RWPE1 (cell line): ENCODE measurements at regions not wholly inside any gene's neighbourhood (a gene's known extent, or its start where the extent isn't known, plus 50 kb on each side); places are given as distances from the start of the nearest gene placed in this dataset.
"Not testable (repeated sequence)": the region's sequence is repeated elsewhere in the genome, so short reads cannot be mapped to it uniquely, and the experiment has no call there.

Experiments used
- CTCF ChIA-PET: fragments of 350-600 bp; sonication (Branson Sonifier 250); formaldehyde crosslinking; extraction: SDS; loops from one replicate; lab custom pipeline; 2021; lab: Yijun Ruan, JAX
- POLR2A ChIA-PET: fragments of 400-600 bp; formaldehyde crosslinking; extraction: SDS; loops from one replicate; lab custom pipeline; 2020; ENCODE audit warnings: antibody characterized with exemption; ENCODE audit not compliant: low non-redundant PET; lab: Yijun Ruan, JAX
- DNase-seq: peaks from one replicate; pipeline ENCODE4 v3.0.0; 2012; ENCODE audit warnings: low spot score
- H3K27ac ChIP-seq: fragments of 450-650 bp; 2 replicates; pipeline ENCODE4 v1.5.1; 2017
- CTCF ChIP-seq: fragments of 450-650 bp; conservative IDR thresholded peaks from 2 replicates; pipeline ENCODE4 v1.5.1; 2017; ENCODE audit warnings: low read depth, mild to moderate bottlenecking

GRCh38 chrX:1906028-1906427 lies 291.2 kb downstream of the ASMT start:
- no peak overlapping the region for H3K27ac ChIP-seq
- CTCF ChIA-PET: no interaction called here
- no peak for DNase-seq
- no peak for TF ChIP-seq CTCF
- POLR2A ChIA-PET: no interaction called here

GRCh38 chrX:1908996-1909395 lies 294.1 kb downstream of the ASMT start:
- POLR2A ChIA-PET, CTCF ChIA-PET, DNase-seq, H3K27ac ChIP-seq: not testable (repeated sequence)

GRCh38 chrX:1909419-1910206 lies 294.8 kb downstream of the ASMT start:
- H3K27ac ChIP-seq: no peak overlapping the region

GRCh38 chrX:1910207-1910470 lies 295.3 kb downstream of the ASMT start:
- no peak for DNase-seq
- TF ChIP-seq CTCF: no peak
- ChIA-PET CTCF (no interaction called here), POLR2A (no interaction called here)
- H3K27ac ChIP-seq: no peak overlapping the region

More at GRCh38 chrX:1909419-1910206, 294.8 kb downstream of the ASMT start:
- CTCF ChIA-PET: no interaction called here
- POLR2A ChIA-PET: no interaction called here
- no peak for TF ChIP-seq CTCF
- DNase-seq: no peak

GRCh38 chrX:1911401-1912128 lies 296.7 kb downstream of the ASMT start:
- POLR2A ChIA-PET: no interaction called here
- no peak overlapping the region for H3K27ac ChIP-seq
- TF ChIP-seq CTCF: no peak
- CTCF ChIA-PET: no interaction called here
- DNase-seq: no peak

- ChIA-PET CTCF (no interaction called here), POLR2A (no interaction called here)
- no peak for TF ChIP-seq CTCF
- DNase-seq: no peak
- no peak overlapping the region for H3K27ac ChIP-seq
These were observed 297.3 kb downstream of the ASMT start for GRCh38 chrX:1912193-1912592.
